Caco-2 (cell line): ENCODE measurements at regions not wholly inside any gene's neighbourhood (a gene's known extent, or its start where the extent isn't known, plus 50 kb on each side); places are given as distances from the start of the nearest gene placed in this dataset.
"Not testable (repeated sequence)": the region's sequence is repeated elsewhere in the genome, so short reads cannot be mapped to it uniquely, and the experiment has no call there.

ENCODE experiments used
- BruUV-seq: library from RNA; stranded (reverse); fragments of 400-500 nt; replicated peaks from 2 replicates; lab custom pipeline; 2021; lab: Mats Ljungman, UMichigan
- CTCF ChIA-PET: fragments of 300-600 bp; sonication (Branson Sonifier 250); formaldehyde crosslinking; loops from one replicate; lab custom pipeline; 2022; ENCODE audit warnings: antibody characterized with exemption; lab: Charles Lee
- POLR2A ChIA-PET: fragments of 300-600 bp; sonication (Branson Sonifier 250); formaldehyde crosslinking; loops from one replicate; lab custom pipeline; 2022; ENCODE audit warnings: antibody characterized with exemption; lab: Charles Lee
- DNase-seq, 2 experiments: peaks; one replicate each; pipeline versions ENCODE4 v3.0.0 to v3.0.0-alpha.2; 2020 to 2022
- H3K27me3 ChIP-seq: replicated peaks from 2 replicates; pipeline ENCODE4 v1.6.0; 2011; ENCODE audit warnings: low read length; ENCODE audit not compliant: control insufficient read depth, insufficient read depth
- H3K36me3 ChIP-seq: 2 replicates; pipeline ENCODE4 v1.5.1; 2011; ENCODE audit warnings: low read length; ENCODE audit not compliant: control insufficient read depth, insufficient read depth
- H3K4me1 ChIP-seq: fragments of 250-450 bp; sonication (Bioruptor Pico); 2 replicates; pipeline ENCODE4 v1.5.1; 2020; ENCODE audit warnings: mild to moderate bottlenecking
- H3K4me3 ChIP-seq: 2 replicates; pipeline ENCODE4 v1.5.1; 2011; ENCODE audit warnings: low read depth, mild to moderate bottlenecking, control low read depth, low read length
- H3K9me3 ChIP-seq: fragments of 250-450 bp; sonication (Bioruptor Pico); 2 replicates; pipeline ENCODE4 v1.5.1; 2020; ENCODE audit warnings: mild to moderate bottlenecking, moderate library complexity
- H3K27ac Mint-ChIP-seq: one replicate; pipeline ENCODE4 v1.8.0; 2022; ENCODE audit warnings: mixed read lengths; ENCODE audit not compliant: unreplicated experiment
- H3K27me3 Mint-ChIP-seq: one replicate; pipeline ENCODE4 v1.8.0; 2022; ENCODE audit warnings: mixed read lengths; ENCODE audit not compliant: insufficient read depth, unreplicated experiment
- H3K36me3 Mint-ChIP-seq: one replicate; pipeline ENCODE4 v1.8.0; 2022; ENCODE audit warnings: mild to moderate bottlenecking, mixed read lengths; ENCODE audit not compliant: insufficient read depth, unreplicated experiment
- H3K4me1 Mint-ChIP-seq: one replicate; pipeline ENCODE4 v1.8.0; 2022; ENCODE audit warnings: low read depth, mixed read lengths; ENCODE audit not compliant: unreplicated experiment
- H3K4me3 Mint-ChIP-seq: one replicate; pipeline ENCODE4 v1.8.0; 2022; ENCODE audit warnings: mild to moderate bottlenecking, moderate library complexity, mixed read lengths; ENCODE audit not compliant: unreplicated experiment
- H3K9me3 Mint-ChIP-seq: one replicate; pipeline ENCODE4 v1.8.0; 2022; ENCODE audit warnings: mixed read lengths; ENCODE audit not compliant: unreplicated experiment
- intact Hi-C: fragments of 100-400 bp; cut with micrococcal nuclease; formaldehyde crosslinking; loops from one replicate; pipeline ENCODE4 v1.10.0; 2022; ENCODE audit not compliant: unreplicated experiment
- TF ChIP-seq, protein P1 (sequence below), 2 experiments: fragments of 200-600 bp in 1 of 2; IDR thresholded peaks; 1 replicate in 1 of 2; 2 replicates in 1 of 2; pipeline versions ENCODE4 v1.5.1 to v1.8.0; 2011 to 2022; ENCODE audit warnings: antibody characterized with exemption in 1 of 2, control low read depth in 1 of 2, inconsistent platforms in 1 of 2, low read depth in 1 of 2, low read length in 1 of 2, mild to moderate bottlenecking in 1 of 2, moderate library complexity in 1 of 2; ENCODE audit not compliant: insufficient read depth in 1 of 2, severe bottlenecking in 1 of 2, unreplicated experiment in 1 of 2

DNA sequence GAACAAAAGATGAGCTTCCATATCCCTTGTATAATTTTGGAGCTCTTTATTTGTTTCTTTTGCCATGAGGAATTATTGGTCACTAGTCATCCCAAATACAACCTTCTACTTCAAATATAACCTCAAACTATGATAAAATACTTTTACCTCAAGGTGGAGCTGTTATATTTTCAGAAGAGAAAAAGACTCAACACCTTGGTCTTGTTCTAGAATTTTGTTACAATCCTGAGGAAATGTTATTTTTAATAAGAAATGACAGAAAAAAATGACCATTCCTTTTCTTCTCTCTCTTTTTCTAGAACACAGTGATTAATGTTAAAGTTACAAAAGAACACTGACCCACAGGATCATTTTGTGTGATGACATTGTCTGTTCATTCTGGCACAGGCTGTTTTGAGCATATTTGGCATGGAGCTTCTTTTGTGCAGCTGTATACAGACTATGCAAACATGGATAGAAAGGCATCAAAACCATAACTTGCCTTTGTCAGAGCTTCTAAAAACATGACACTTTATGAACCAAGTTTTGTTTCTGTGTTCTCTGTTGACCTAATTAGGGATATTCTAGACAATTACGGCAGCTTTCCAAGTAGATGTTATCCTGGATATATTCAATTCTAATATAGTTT lies 159.6 kb upstream of the CTSO start:
- intact Hi-C loops: loop anchor here (5.0 kb wide), 1 partner anchor 564 kb away; no protein-coding TSS in a partner anchor
- no peaks in the 10 kb centered on the region for H3K36me3 Mint-ChIP-seq
- H3K27ac Mint-ChIP-seq: no peak overlapping the region
- H3K4me3 Mint-ChIP-seq: no peak overlapping the region
- no peak for DNase-seq
- H3K27me3 Mint-ChIP-seq: no peaks in the 10 kb centered on the region
- Histone ChIP-seq H3K4me1 (no peaks in the 10 kb centered on the region), H3K27me3 (no peaks in the 10 kb centered on the region), H3K9me3 (no peaks in the 10 kb centered on the region), H3K4me3 (no peak overlapping the region), H3K36me3 (no peaks in the 10 kb centered on the region)
- H3K9me3 Mint-ChIP-seq: no peaks in the 10 kb centered on the region
- no TSS peak for BruUV-seq
- POLR2A ChIA-PET: no interaction called here
- CTCF ChIA-PET: interaction anchor here (1.0 kb wide), 1 partner anchor 18 kb away, joined by 3 read pairs; no protein-coding TSS in a partner anchor
- H3K4me1 Mint-ChIP-seq: no peaks in the 10 kb centered on the region
- TF ChIP-seq, protein P1, sequence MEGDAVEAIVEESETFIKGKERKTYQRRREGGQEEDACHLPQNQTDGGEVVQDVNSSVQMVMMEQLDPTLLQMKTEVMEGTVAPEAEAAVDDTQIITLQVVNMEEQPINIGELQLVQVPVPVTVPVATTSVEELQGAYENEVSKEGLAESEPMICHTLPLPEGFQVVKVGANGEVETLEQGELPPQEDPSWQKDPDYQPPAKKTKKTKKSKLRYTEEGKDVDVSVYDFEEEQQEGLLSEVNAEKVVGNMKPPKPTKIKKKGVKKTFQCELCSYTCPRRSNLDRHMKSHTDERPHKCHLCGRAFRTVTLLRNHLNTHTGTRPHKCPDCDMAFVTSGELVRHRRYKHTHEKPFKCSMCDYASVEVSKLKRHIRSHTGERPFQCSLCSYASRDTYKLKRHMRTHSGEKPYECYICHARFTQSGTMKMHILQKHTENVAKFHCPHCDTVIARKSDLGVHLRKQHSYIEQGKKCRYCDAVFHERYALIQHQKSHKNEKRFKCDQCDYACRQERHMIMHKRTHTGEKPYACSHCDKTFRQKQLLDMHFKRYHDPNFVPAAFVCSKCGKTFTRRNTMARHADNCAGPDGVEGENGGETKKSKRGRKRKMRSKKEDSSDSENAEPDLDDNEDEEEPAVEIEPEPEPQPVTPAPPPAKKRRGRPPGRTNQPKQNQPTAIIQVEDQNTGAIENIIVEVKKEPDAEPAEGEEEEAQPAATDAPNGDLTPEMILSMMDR (IDR thresholded peaks at IDR 0.05; ENCODE audit: insufficient read depth in 1 of 2, low read depth in 1 of 2, low read length in 1 of 2, severe bottlenecking in 1 of 2, unreplicated experiment in 1 of 2): peak in 1 of 2 experiments; percentile 1

DNA sequence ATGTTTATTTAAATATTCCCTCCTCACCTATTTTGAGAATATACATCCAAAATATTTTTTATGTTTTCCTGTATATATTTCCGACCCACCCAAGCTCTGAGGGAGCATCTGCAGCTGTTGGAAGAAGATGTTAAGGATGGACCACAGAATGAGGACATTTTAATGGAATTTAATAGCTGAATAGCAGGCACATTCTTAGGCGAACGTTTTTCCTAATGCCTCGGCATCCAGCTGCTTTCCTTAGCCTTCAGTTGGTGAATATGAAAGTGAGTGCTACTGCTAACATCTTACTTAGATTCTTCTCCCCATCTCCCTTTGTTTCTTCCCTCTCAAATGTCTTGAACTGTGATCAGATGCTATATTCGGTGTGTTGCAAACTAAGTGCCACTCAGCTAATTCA lies 158.0 kb upstream of the CTSO start:
- BruUV-seq: no TSS peak
- Mint-ChIP-seq H3K4me1 (no peaks in the 10 kb centered on the region), H3K36me3 (no peaks in the 10 kb centered on the region), H3K27me3 (no peaks in the 10 kb centered on the region), H3K9me3 (no peaks in the 10 kb centered on the region), H3K4me3 (no peak overlapping the region), H3K27ac (no peak overlapping the region)
- CTCF ChIA-PET: no interaction called here
- H3K36me3 ChIP-seq: no peaks in the 10 kb centered on the region
- no peak overlapping the region for H3K4me3 ChIP-seq
- TF ChIP-seq, protein P1 (IDR thresholded peaks at IDR 0.05; ENCODE audit: insufficient read depth in 1 of 2, low read depth in 1 of 2, low read length in 1 of 2, severe bottlenecking in 1 of 2, unreplicated experiment in 1 of 2): no peak
- intact Hi-C loops: loop anchor here (5.0 kb wide), 1 partner anchor 566 kb away; no protein-coding TSS in a partner anchor
- DNase-seq: no peak
- H3K4me1 ChIP-seq: no peaks in the 10 kb centered on the region
- no peaks in the 10 kb centered on the region for H3K27me3 ChIP-seq
- no peaks in the 10 kb centered on the region for H3K9me3 ChIP-seq
- POLR2A ChIA-PET: no interaction called here

DNA sequence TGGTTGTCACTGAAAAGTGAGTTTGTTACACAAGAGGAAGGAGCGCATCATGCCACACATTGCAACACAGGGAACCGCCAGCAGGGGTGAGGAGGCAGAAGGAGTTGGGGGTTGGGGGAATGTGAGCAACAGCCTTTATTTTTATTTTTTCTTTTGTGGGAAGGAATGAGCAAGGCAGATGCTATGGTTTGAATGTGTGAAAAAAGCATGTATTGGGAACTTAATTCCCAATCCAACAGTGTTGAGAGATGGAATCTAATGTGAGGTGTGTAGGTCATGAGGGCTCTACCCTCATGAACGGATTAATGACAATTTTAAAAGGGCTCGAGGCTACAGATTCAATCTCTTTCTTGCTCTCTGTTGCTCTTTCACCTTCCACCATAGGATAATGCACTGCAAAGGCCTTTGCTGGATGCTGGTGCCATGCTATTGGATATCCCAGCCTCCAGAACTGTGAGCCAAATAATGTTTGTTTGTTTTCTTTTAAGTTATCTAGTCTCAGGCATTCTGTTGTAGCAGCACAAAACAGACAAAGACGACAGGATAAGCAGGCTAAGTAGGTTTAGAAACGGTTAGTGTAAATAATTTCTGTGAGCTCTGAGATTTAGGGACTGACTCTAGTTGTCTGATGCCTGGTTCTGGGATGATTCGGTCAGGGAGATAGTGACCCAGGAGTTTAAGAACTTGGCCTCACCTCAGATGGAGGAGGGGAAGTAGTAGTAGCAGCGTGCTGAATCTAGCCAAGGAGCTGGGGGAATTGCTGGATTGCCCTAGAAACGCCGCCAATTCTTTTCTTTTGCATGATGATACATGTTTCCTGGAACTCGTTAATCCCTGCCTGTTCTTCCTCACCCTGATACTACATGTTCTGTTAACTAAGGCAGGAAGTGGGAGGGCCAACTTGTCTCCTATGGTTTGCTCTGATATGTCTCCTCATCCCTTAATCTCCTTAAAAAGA lies 156.6 kb upstream of the CTSO start:
- TF ChIP-seq, protein P1 (IDR thresholded peaks at IDR 0.05; ENCODE audit: insufficient read depth in 1 of 2, low read depth in 1 of 2, low read length in 1 of 2, severe bottlenecking in 1 of 2, unreplicated experiment in 1 of 2): no peak
- H3K36me3 Mint-ChIP-seq: no peaks in the 10 kb centered on the region
- Histone ChIP-seq H3K36me3 (no peaks in the 10 kb centered on the region), H3K4me3 (no peak overlapping the region), H3K9me3 (no peaks in the 10 kb centered on the region), H3K4me1 (no peaks in the 10 kb centered on the region), H3K27me3 (no peaks in the 10 kb centered on the region)
- no TSS peak for BruUV-seq
- H3K4me1 Mint-ChIP-seq: no peaks in the 10 kb centered on the region
- intact Hi-C loops: loop anchor here (5.0 kb wide), 1 partner anchor 567 kb away; no protein-coding TSS in a partner anchor
- ChIA-PET CTCF (no interaction called here), POLR2A (no interaction called here)
- no peak overlapping the region for H3K4me3 Mint-ChIP-seq
- no peaks in the 10 kb centered on the region for H3K27me3 Mint-ChIP-seq
- H3K27ac Mint-ChIP-seq: no peak overlapping the region
- H3K9me3 Mint-ChIP-seq: no peaks in the 10 kb centered on the region
- peak in 1 of 2 experiments; percentile 11 for DNase-seq

DNA sequence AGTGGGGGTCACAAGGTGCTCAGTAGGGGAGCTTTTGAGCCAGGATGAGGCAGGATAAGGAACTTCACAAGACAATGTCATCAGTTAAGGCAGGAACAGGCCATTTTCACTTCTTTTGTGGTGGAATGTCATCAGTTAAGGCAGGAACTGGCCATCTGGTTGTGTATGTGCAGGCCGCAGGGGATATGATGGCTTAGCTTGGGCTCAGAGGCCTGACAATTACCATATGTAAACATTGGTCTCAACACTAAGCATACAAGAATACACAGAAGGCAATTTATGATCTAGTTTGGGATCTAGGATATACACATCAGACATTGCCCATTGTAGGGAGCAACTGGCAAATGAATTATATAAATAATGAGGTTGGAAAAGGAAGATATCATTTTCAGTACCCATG lies 155.4 kb upstream of the CTSO start:
- BruUV-seq, H3K27ac Mint-ChIP-seq, CTCF ChIA-PET, H3K4me3 ChIP-seq, H3K9me3 ChIP-seq, H3K36me3 ChIP-seq, DNase-seq, H3K9me3 Mint-ChIP-seq, H3K4me1 ChIP-seq, H3K4me3 Mint-ChIP-seq, intact Hi-C loops, H3K36me3 Mint-ChIP-seq, POLR2A ChIA-PET, H3K4me1 Mint-ChIP-seq, H3K27me3 ChIP-seq, H3K27me3 Mint-ChIP-seq: not testable (repeated sequence)
